PFSK-1 (cell line): ENCODE measurements at regions not wholly inside any gene's neighbourhood (a gene's known extent, or its start where the extent isn't known, plus 50 kb on each side); places are given as distances from the start of the nearest gene placed in this dataset.

Source experiments
- FOXP2 ChIP-seq: optimal IDR thresholded peaks from 2 replicates; pipeline ENCODE3; 2011; ENCODE audit warnings: borderline replicate concordance, control low read depth, inconsistent platforms; ENCODE audit not compliant: insufficient read depth; ENCODE audit errors: extremely low read length, extremely low read depth
- POLR2AphosphoS5 ChIP-seq: IDR thresholded peaks from 2 replicates; pipeline ENCODE4 v1.6.1; 2012; ENCODE audit warnings: low read depth, mild to moderate bottlenecking, control low read depth, low read length, moderate library complexity
- SIN3A ChIP-seq: IDR thresholded peaks from 2 replicates; pipeline ENCODE4 v1.6.1; 2012; ENCODE audit warnings: mild to moderate bottlenecking, low read length, moderate library complexity, borderline replicate concordance; ENCODE audit not compliant: insufficient read depth
- TAF1 ChIP-seq: IDR thresholded peaks from 2 replicates; pipeline ENCODE4 v1.6.1; 2012; ENCODE audit warnings: low read length, control low read depth, borderline replicate concordance; ENCODE audit not compliant: insufficient read depth
- TF ChIP-seq, protein P1 (sequence below), 2 experiments: IDR thresholded peaks; 2 replicates each; pipeline versions ENCODE4 v1.6.1 to v1.8.0; 2011 to 2012; ENCODE audit warnings: low read depth in 2 of 2, low read length in 2 of 2, control low read depth in 1 of 2, inconsistent platforms in 1 of 2, mild to moderate bottlenecking in 1 of 2, moderate library complexity in 1 of 2; ENCODE audit not compliant: insufficient read depth in 1 of 2

DNA sequence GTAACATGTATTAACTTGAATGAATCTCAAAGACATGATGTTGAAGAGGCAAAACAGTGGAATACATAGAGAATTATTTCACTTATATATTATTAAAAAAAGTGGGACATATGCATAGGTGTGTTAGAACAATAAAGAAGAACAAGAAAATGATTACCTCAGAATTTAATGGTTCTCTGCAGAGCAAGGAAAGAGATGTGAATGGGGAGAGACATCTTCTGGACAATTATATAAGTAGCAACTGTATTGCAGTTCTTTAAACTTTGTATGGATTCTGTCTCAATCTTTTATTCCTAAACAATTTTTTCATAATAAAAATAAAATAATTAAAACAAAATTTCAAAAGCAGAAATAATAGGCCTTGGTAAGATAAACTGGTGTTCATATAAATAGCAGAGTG lies 674.9 kb upstream of the ADGRL4 start:
- TF ChIP-seq POLR2AphosphoS5 (no peak), TAF1 (no peak), SIN3A (no peak), FOXP2 (no peak)
- TF ChIP-seq, protein P1, sequence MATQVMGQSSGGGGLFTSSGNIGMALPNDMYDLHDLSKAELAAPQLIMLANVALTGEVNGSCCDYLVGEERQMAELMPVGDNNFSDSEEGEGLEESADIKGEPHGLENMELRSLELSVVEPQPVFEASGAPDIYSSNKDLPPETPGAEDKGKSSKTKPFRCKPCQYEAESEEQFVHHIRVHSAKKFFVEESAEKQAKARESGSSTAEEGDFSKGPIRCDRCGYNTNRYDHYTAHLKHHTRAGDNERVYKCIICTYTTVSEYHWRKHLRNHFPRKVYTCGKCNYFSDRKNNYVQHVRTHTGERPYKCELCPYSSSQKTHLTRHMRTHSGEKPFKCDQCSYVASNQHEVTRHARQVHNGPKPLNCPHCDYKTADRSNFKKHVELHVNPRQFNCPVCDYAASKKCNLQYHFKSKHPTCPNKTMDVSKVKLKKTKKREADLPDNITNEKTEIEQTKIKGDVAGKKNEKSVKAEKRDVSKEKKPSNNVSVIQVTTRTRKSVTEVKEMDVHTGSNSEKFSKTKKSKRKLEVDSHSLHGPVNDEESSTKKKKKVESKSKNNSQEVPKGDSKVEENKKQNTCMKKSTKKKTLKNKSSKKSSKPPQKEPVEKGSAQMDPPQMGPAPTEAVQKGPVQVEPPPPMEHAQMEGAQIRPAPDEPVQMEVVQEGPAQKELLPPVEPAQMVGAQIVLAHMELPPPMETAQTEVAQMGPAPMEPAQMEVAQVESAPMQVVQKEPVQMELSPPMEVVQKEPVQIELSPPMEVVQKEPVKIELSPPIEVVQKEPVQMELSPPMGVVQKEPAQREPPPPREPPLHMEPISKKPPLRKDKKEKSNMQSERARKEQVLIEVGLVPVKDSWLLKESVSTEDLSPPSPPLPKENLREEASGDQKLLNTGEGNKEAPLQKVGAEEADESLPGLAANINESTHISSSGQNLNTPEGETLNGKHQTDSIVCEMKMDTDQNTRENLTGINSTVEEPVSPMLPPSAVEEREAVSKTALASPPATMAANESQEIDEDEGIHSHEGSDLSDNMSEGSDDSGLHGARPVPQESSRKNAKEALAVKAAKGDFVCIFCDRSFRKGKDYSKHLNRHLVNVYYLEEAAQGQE (IDR thresholded peaks at IDR 0.05; ENCODE audit: insufficient read depth in 1 of 2, low read depth in 2 of 2, low read length in 2 of 2) = no peak

DNA sequence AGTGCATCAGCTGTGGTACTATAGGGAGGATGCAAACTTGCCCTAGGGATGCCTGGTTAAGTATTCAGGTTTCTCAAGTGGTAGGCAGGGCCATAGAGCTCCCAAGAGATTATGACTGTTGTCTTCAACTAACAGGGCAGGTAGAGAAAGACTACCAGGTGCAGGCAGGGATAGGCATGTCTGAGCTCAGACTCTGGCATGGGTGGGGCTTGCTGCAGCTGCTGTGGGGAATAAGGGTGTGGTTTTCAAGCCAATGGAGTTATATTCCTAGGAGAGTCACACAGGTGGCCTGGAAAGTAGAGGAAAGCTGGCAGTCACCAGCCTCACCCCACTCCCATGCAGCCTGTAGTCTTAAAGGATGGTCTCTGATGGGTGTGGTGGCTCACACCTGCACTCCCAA lies 673.4 kb upstream of the ADGRL4 start:
- TF ChIP-seq POLR2AphosphoS5 (no peak), TAF1 (no peak), FOXP2 (no peak), SIN3A (no peak)
- TF ChIP-seq, protein P1 (IDR thresholded peaks at IDR 0.05; ENCODE audit: insufficient read depth in 1 of 2, low read depth in 2 of 2, low read length in 2 of 2) = no peak

DNA sequence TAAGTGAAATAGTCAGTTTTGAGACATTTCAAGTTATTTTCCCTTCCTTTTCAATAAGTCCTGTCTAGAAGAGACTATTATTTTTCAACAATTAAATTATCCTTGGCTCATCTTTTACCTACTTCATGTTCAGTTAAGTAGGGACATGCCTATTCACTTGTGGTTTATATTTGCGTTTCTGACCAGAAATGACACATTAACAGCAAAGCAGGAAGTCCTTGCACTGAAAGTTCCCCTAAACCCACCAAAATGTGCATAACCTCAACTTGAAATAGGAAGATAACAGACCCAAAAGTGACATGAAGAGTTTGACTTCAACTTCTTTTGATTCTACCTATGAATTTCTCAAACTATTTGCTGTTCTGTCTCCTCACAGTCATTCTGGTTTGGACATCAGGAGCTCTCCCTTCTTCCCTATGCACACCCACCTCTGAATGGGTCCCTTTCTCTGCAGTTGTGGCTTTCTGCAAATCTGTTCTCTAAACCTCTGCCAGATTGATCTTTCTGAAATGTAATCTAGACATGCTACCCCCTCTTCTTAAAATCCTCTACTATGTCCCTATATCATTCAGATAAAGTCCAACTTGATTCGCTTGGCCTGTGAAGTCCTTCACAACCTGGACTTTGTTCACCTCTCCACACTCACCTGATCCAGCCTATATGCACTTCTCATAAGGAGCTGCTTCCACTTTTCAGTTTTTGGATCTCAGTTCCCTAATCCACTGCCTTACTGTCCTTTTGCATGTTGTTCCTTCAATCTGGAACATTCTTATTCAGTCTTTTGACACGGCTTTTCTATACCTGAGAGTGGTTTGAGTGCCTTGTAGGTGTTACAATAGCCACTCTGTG lies 661.5 kb upstream of the ADGRL4 start:
- TF ChIP-seq, protein P1 (IDR thresholded peaks at IDR 0.05; ENCODE audit: insufficient read depth in 1 of 2, low read depth in 2 of 2, low read length in 2 of 2) = no peak

DNA sequence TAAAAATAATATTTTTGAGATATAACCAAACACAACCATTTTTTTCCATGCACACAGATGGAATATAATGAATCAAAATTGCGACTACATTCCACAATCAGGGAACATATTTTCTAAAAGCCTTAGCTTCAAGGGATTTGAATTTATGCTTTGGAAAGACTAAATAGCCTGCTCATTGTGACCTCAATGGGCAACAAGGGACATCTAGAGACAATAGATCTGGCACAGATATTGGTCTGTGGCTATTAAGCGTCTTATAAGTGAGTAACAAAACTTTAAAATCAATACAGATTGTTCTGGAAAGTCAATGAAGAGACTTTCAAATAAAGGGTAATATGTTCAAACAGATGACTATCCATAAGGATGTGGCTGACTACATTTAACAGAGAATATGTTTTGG lies 660.6 kb upstream of the ADGRL4 start:
- no peak for TF ChIP-seq TAF1
- no peak for TF ChIP-seq POLR2AphosphoS5
- TF ChIP-seq, protein P1 (IDR thresholded peaks at IDR 0.05; ENCODE audit: insufficient read depth in 1 of 2, low read depth in 2 of 2, low read length in 2 of 2) = no peak
- TF ChIP-seq SIN3A = no peak
- no peak for TF ChIP-seq FOXP2

DNA sequence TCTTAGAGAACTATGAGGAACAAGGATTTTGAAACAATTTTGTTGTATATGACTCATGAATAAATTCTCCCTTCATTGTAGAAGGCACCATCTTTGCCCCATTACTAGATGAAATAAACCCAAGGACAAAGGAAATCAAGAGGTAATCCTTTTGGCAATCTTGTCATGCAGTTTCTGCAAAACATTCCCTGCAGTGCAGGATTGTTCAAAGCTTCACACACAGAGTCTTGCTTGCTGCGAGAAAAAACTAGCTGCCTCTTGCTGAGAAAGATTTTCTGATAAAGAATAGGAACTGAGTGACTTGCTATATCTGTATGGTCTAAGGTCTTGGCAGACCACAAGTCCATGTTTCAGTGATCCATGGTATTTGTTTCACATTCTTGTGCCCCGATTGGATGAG lies 657.4 kb upstream of the ADGRL4 start:
- no peak for TF ChIP-seq FOXP2
- TF ChIP-seq TAF1 = no peak
- no peak for TF ChIP-seq POLR2AphosphoS5
- TF ChIP-seq SIN3A = no peak
- TF ChIP-seq, protein P1 (IDR thresholded peaks at IDR 0.05; ENCODE audit: insufficient read depth in 1 of 2, low read depth in 2 of 2, low read length in 2 of 2) = no peak
